ENCODE measurements at regions not wholly inside any gene's neighbourhood (a gene's known extent, or its start where the extent isn't known, plus 50 kb on each side); places are given as distances from the start of the nearest gene placed in this dataset.

DNA sequence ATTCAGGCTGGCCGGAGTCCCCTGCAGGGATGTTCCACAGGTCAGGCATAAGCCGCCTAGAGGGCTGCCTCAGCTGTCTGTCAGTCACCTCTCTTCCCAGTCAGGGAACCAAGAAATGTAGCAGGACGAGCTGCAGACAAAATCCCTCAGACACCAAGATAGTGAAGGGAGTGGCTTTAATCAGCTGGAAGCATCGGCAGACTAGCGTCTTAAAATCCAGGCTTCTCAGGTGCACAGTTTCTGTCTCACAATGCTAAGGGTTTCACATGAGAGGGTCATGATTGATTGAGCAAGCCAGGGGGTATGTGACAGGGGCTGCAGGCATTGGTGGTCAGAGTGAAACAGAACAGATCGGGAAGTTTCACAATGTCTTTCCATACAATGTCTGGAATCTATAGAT lies 247.2 kb downstream of the CDH10 start:
- H3K9ac ChIP-seq (ENCODE audit: insufficient read depth in 1 of 2, low read depth in 2 of 2, low read length in 2 of 2): no peak overlapping the region
- ATAC-seq (no peak), DNase-seq (ENCODE audit: extremely low read depth in 1 of 4, low spot score in 3 of 4) (no peak), FAIRE-seq (no peak)
- WGBS (ENCODE audit: insufficient coverage, low coverage, missing lambda C conversion rate): 1% methylated on average over 6 of the region's 6 CpGs
- no peaks in the 10 kb centered on the region for H3K79me2 ChIP-seq (ENCODE audit: control insufficient read depth, insufficient read depth, low read length)
- no peaks in the 10 kb centered on the region for H3K9me3 ChIP-seq (replicated peaks; ENCODE audit: control insufficient read depth, insufficient read depth, low read depth, low read length)
- intact Hi-C loops (cut with micrococcal nuclease): no loop called here
- H3K9me1 ChIP-seq (ENCODE audit: control insufficient read depth, insufficient read depth, low read length): no peaks in the 10 kb centered on the region
- no peaks in the 10 kb centered on the region for H3K4me1 ChIP-seq (replicated peaks in 1 of 2; ENCODE audit: control insufficient read depth in 2 of 2, insufficient read depth in 2 of 2, low read length in 2 of 2)
- no peak overlapping the region for H3K4me3 ChIP-seq
- no TSS peak for BruUV-seq (replicated peaks)
- in situ Hi-C loops (cut with MboI): no loop called here
- H3K36me3 ChIP-seq (ENCODE audit: control insufficient read depth, insufficient read depth, low read length): no peaks in the 10 kb centered on the region
- no peaks in the 10 kb centered on the region for H3K27me3 ChIP-seq (ENCODE audit: control insufficient read depth in 2 of 2, insufficient read depth in 2 of 2, low read length in 2 of 2)
- no peaks in the 10 kb centered on the region for H4K20me1 ChIP-seq (replicated peaks; ENCODE audit: control insufficient read depth, insufficient read depth, low read length)
- CTCF ChIA-PET (ENCODE audit: low intra/inter-chr PET ratio): no interaction called here
- POLR2A ChIA-PET: no interaction called here
- H3K4me2 ChIP-seq (ENCODE audit: insufficient read depth, low read length): no peak overlapping the region
- no peak overlapping the region for H3K27ac ChIP-seq (ENCODE audit: extremely low read depth, low read depth, low read length)
- no peak overlapping the region for H2AFZ ChIP-seq (ENCODE audit: low read depth, low read length)
- TF ChIP-seq MCM2 (IDR thresholded peaks at IDR 0.05; ENCODE audit: low read depth): no peak
- TF ChIP-seq, protein P1, sequence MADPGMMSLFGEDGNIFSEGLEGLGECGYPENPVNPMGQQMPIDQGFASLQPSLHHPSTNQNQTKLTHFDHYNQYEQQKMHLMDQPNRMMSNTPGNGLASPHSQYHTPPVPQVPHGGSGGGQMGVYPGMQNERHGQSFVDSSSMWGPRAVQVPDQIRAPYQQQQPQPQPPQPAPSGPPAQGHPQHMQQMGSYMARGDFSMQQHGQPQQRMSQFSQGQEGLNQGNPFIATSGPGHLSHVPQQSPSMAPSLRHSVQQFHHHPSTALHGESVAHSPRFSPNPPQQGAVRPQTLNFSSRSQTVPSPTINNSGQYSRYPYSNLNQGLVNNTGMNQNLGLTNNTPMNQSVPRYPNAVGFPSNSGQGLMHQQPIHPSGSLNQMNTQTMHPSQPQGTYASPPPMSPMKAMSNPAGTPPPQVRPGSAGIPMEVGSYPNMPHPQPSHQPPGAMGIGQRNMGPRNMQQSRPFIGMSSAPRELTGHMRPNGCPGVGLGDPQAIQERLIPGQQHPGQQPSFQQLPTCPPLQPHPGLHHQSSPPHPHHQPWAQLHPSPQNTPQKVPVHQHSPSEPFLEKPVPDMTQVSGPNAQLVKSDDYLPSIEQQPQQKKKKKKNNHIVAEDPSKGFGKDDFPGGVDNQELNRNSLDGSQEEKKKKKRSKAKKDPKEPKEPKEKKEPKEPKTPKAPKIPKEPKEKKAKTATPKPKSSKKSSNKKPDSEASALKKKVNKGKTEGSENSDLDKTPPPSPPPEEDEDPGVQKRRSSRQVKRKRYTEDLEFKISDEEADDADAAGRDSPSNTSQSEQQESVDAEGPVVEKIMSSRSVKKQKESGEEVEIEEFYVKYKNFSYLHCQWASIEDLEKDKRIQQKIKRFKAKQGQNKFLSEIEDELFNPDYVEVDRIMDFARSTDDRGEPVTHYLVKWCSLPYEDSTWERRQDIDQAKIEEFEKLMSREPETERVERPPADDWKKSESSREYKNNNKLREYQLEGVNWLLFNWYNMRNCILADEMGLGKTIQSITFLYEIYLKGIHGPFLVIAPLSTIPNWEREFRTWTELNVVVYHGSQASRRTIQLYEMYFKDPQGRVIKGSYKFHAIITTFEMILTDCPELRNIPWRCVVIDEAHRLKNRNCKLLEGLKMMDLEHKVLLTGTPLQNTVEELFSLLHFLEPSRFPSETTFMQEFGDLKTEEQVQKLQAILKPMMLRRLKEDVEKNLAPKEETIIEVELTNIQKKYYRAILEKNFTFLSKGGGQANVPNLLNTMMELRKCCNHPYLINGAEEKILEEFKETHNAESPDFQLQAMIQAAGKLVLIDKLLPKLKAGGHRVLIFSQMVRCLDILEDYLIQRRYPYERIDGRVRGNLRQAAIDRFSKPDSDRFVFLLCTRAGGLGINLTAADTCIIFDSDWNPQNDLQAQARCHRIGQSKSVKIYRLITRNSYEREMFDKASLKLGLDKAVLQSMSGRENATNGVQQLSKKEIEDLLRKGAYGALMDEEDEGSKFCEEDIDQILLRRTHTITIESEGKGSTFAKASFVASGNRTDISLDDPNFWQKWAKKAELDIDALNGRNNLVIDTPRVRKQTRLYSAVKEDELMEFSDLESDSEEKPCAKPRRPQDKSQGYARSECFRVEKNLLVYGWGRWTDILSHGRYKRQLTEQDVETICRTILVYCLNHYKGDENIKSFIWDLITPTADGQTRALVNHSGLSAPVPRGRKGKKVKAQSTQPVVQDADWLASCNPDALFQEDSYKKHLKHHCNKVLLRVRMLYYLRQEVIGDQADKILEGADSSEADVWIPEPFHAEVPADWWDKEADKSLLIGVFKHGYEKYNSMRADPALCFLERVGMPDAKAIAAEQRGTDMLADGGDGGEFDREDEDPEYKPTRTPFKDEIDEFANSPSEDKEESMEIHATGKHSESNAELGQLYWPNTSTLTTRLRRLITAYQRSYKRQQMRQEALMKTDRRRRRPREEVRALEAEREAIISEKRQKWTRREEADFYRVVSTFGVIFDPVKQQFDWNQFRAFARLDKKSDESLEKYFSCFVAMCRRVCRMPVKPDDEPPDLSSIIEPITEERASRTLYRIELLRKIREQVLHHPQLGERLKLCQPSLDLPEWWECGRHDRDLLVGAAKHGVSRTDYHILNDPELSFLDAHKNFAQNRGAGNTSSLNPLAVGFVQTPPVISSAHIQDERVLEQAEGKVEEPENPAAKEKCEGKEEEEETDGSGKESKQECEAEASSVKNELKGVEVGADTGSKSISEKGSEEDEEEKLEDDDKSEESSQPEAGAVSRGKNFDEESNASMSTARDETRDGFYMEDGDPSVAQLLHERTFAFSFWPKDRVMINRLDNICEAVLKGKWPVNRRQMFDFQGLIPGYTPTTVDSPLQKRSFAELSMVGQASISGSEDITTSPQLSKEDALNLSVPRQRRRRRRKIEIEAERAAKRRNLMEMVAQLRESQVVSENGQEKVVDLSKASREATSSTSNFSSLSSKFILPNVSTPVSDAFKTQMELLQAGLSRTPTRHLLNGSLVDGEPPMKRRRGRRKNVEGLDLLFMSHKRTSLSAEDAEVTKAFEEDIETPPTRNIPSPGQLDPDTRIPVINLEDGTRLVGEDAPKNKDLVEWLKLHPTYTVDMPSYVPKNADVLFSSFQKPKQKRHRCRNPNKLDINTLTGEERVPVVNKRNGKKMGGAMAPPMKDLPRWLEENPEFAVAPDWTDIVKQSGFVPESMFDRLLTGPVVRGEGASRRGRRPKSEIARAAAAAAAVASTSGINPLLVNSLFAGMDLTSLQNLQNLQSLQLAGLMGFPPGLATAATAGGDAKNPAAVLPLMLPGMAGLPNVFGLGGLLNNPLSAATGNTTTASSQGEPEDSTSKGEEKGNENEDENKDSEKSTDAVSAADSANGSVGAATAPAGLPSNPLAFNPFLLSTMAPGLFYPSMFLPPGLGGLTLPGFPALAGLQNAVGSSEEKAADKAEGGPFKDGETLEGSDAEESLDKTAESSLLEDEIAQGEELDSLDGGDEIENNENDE (IDR thresholded peaks at IDR 0.05; ENCODE audit: low read depth, low read length): no peak
- TF ChIP-seq, protein P2, sequence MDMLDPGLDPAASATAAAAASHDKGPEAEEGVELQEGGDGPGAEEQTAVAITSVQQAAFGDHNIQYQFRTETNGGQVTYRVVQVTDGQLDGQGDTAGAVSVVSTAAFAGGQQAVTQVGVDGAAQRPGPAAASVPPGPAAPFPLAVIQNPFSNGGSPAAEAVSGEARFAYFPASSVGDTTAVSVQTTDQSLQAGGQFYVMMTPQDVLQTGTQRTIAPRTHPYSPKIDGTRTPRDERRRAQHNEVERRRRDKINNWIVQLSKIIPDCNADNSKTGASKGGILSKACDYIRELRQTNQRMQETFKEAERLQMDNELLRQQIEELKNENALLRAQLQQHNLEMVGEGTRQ (CRISPR knock-in tag; IDR thresholded peaks at IDR 0.05): no peak
- TF ChIP-seq ZNF778 (CRISPR knock-in tag; IDR thresholded peaks at IDR 0.05): no peak
- TF ChIP-seq, protein P3, sequence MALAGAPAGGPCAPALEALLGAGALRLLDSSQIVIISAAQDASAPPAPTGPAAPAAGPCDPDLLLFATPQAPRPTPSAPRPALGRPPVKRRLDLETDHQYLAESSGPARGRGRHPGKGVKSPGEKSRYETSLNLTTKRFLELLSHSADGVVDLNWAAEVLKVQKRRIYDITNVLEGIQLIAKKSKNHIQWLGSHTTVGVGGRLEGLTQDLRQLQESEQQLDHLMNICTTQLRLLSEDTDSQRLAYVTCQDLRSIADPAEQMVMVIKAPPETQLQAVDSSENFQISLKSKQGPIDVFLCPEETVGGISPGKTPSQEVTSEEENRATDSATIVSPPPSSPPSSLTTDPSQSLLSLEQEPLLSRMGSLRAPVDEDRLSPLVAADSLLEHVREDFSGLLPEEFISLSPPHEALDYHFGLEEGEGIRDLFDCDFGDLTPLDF (CRISPR knock-in tag; IDR thresholded peaks at IDR 0.05): no peak
- TF ChIP-seq HNRNPL (IDR thresholded peaks at IDR 0.05; ENCODE audit: low read depth, low read length): no peak
- TF ChIP-seq, protein P4, sequence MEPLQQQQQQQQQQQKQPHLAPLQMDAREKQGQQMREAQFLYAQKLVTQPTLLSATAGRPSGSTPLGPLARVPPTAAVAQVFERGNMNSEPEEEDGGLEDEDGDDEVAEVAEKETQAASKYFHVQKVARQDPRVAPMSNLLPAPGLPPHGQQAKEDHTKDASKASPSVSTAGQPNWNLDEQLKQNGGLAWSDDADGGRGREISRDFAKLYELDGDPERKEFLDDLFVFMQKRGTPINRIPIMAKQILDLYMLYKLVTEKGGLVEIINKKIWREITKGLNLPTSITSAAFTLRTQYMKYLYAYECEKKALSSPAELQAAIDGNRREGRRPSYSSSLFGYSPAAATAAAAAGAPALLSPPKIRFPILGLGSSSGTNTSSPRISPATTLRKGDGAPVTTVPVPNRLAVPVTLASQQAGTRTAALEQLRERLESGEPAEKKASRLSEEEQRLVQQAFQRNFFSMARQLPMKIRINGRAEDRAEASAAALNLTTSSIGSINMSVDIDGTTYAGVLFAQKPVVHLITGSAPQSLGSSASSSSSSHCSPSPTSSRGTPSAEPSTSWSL (CRISPR knock-in tag; IDR thresholded peaks at IDR 0.05; ENCODE audit: borderline replicate concordance): no peak
- no peak for TF ChIP-seq FOXA3 (CRISPR knock-in tag; conservative IDR thresholded peaks at IDR 0.05 in 1 of 2, IDR thresholded peaks at IDR 0.05 in 1 of 2)
